ENCODE measurements at regions not wholly inside any gene's neighbourhood (a gene's known extent, or its start where the extent isn't known, plus 50 kb on each side); places are given as distances from the start of the nearest gene placed in this dataset.
"Not testable (repeated sequence)": the region's sequence is repeated elsewhere in the genome, so short reads cannot be mapped to it uniquely, and the experiment has no call there.

GRCh38 chrX:63277394-63277793 lies 73.7 kb downstream of the SPIN4 start:
- H2BK12ac ChIP-seq (ENCODE audit: low read depth, low read length); DNase-seq (ENCODE audit: low read depth in 1 of 2, low spot score in 2 of 2); H3K27ac ChIP-seq (ENCODE audit: low read depth, low read length); H2BK5ac ChIP-seq (ENCODE audit: low read depth, low read length); H2AK5ac ChIP-seq (ENCODE audit: low read depth, low read length); H3K56ac ChIP-seq (replicated peaks; ENCODE audit: insufficient read length, low read depth, low read length); H3K36me3 ChIP-seq (ENCODE audit: control insufficient read depth in 2 of 4, insufficient read depth in 4 of 4, low read length in 3 of 4); H2BK120ac ChIP-seq (replicated peaks; ENCODE audit: low read depth, low read length); H2BK15ac ChIP-seq (ENCODE audit: low read length); H4K5ac ChIP-seq (ENCODE audit: insufficient read length, low read depth, low read length); H3K9me3 ChIP-seq (ENCODE audit: insufficient read depth in 2 of 2, low read depth in 1 of 2, low read length in 1 of 2); H3K23me2 ChIP-seq (ENCODE audit: low read depth, low read length); H2BK20ac ChIP-seq (ENCODE audit: low read length); H3K4me2 ChIP-seq (ENCODE audit: insufficient read depth in 1 of 2, low read depth in 2 of 2, low read length in 2 of 2); H3K79me2 ChIP-seq (ENCODE audit: control insufficient read depth in 1 of 2, insufficient read depth in 2 of 2, low read length in 2 of 2); H3K18ac ChIP-seq (ENCODE audit: extremely low read depth, low read length); H3K4me3 ChIP-seq (ENCODE audit: extremely low read depth in 1 of 4, insufficient read depth in 2 of 4, low read depth in 3 of 4, low read length in 4 of 4); H3K4me1 ChIP-seq (replicated peaks in 1 of 4; ENCODE audit: control insufficient read depth in 3 of 4, insufficient read depth in 4 of 4, low read length in 3 of 4); H4K8ac ChIP-seq (ENCODE audit: extremely low read depth, insufficient read depth, low read length); H4K20me1 ChIP-seq (replicated peaks in 1 of 2; ENCODE audit: control insufficient read depth in 1 of 2, insufficient read depth in 2 of 2, low read length in 2 of 2); H3K27me3 ChIP-seq (replicated peaks in 1 of 4; ENCODE audit: control insufficient read depth in 3 of 4, extremely low read depth in 1 of 4, insufficient read depth in 3 of 4, low read length in 3 of 4); H4K91ac ChIP-seq (replicated peaks; ENCODE audit: insufficient read length, low read length); H3K79me1 ChIP-seq (ENCODE audit: low read depth, low read length); POLR2A ChIA-PET (ENCODE audit: partially characterized antibody); H3K23ac ChIP-seq (ENCODE audit: insufficient read length); H3K14ac ChIP-seq (ENCODE audit: insufficient read length); FAIRE-seq; H3K4ac ChIP-seq (replicated peaks; ENCODE audit: insufficient read length, low read depth, low read length); H3K9ac ChIP-seq (replicated peaks in 1 of 4; ENCODE audit: extremely low read depth in 1 of 4, low read depth in 3 of 4, low read length in 3 of 4); H2AFZ ChIP-seq (ENCODE audit: low read length): not testable (repeated sequence)
- WGBS, 2 experiments (ENCODE audit: extremely low coverage in 1 of 2, insufficient coverage in 1 of 2, insufficient read length in 1 of 2, insufficient replicate concordance in 2 of 2, low coverage in 1 of 2, low lambda C conversion rate in 2 of 2, missing lambda C conversion rate in 1 of 2): no CpG with 5 or more reads among the region's 3 CpGs
- CTCF ChIA-PET (ENCODE audit: partially characterized antibody): interaction anchor here (1.3 kb wide), 1 partner anchor 228 kb away, joined by 3 read pairs; no protein-coding TSS in a partner anchor

Measured in H1 (cell line).